ENCODE measurements at regions not wholly inside any gene's neighbourhood (a gene's known extent, or its start where the extent isn't known, plus 50 kb on each side); places are given as distances from the start of the nearest gene placed in this dataset.

- H2BK20ac ChIP-seq (ENCODE audit: low read length): no peak overlapping the region
- no peak overlapping the region for H2BK15ac ChIP-seq (ENCODE audit: low read length)
- H3K56ac ChIP-seq (replicated peaks; ENCODE audit: insufficient read length, low read depth, low read length): no peak overlapping the region
- no peak overlapping the region for H3K4ac ChIP-seq (replicated peaks; ENCODE audit: insufficient read length, low read depth, low read length)
- CTCF ChIA-PET (ENCODE audit: partially characterized antibody): no interaction called here
- H3K79me2 ChIP-seq (ENCODE audit: control insufficient read depth in 1 of 2, insufficient read depth in 2 of 2, low read length in 2 of 2): no peaks in the 10 kb centered on the region
- H2BK12ac ChIP-seq (ENCODE audit: low read depth, low read length): no peak overlapping the region
- H4K8ac ChIP-seq (ENCODE audit: extremely low read depth, insufficient read depth, low read length): no peak overlapping the region
- no peaks in the 10 kb centered on the region; a peak in 1 of 7 replicates for H3K4me1 ChIP-seq (replicated peaks in 1 of 4; ENCODE audit: control insufficient read depth in 3 of 4, insufficient read depth in 4 of 4, low read length in 3 of 4)
- no peak overlapping the region for H2BK120ac ChIP-seq (replicated peaks; ENCODE audit: low read depth, low read length)
- H3K14ac ChIP-seq (ENCODE audit: insufficient read length): no peak overlapping the region
- no peak overlapping the region for H3K18ac ChIP-seq (ENCODE audit: extremely low read depth, low read length)
- H3K79me1 ChIP-seq (ENCODE audit: low read depth, low read length): no peaks in the 10 kb centered on the region
- H3K4me3 ChIP-seq (ENCODE audit: extremely low read depth in 1 of 4, insufficient read depth in 2 of 4, low read depth in 3 of 4, low read length in 4 of 4): no peak overlapping the region
- no peak overlapping the region for H4K91ac ChIP-seq (replicated peaks; ENCODE audit: insufficient read length, low read length)
- H2AFZ ChIP-seq (ENCODE audit: low read length): no peak overlapping the region
- H3K9ac ChIP-seq (replicated peaks in 1 of 4; ENCODE audit: extremely low read depth in 1 of 4, low read depth in 3 of 4, low read length in 3 of 4): no peak overlapping the region
- H3K23ac ChIP-seq (ENCODE audit: insufficient read length): no peak overlapping the region
- H3K9me3 ChIP-seq (ENCODE audit: insufficient read depth in 2 of 2, low read depth in 1 of 2, low read length in 1 of 2): peaks cover 14 to 23% of the 10 kb centered on the region in 2 experiments
- no peaks in the 10 kb centered on the region for H3K36me3 ChIP-seq (ENCODE audit: control insufficient read depth in 2 of 4, insufficient read depth in 4 of 4, low read length in 3 of 4)
- H3K4me2 ChIP-seq (ENCODE audit: insufficient read depth in 1 of 2, low read depth in 2 of 2, low read length in 2 of 2): no peak overlapping the region
- no peak overlapping the region for H4K5ac ChIP-seq (ENCODE audit: insufficient read length, low read depth, low read length)
- H2AK5ac ChIP-seq (ENCODE audit: low read depth, low read length): no peak overlapping the region
- no peak overlapping the region for H3K27ac ChIP-seq (ENCODE audit: low read depth, low read length)
- no peak for TF ChIP-seq ASH2L (IDR thresholded peaks at IDR 0.05; ENCODE audit: low read length)
- TF ChIP-seq CHD2 (IDR thresholded peaks at IDR 0.05; ENCODE audit: low read length): no peak
- POLR2A ChIA-PET (ENCODE audit: partially characterized antibody): no interaction called here
- FAIRE-seq: no peak
- H3K27me3 ChIP-seq (replicated peaks in 1 of 4; ENCODE audit: control insufficient read depth in 3 of 4, extremely low read depth in 1 of 4, insufficient read depth in 3 of 4, low read length in 3 of 4): no peaks in the 10 kb centered on the region
- no peaks in the 10 kb centered on the region for H4K20me1 ChIP-seq (replicated peaks in 1 of 2; ENCODE audit: control insufficient read depth in 1 of 2, insufficient read depth in 2 of 2, low read length in 2 of 2)
- H3K23me2 ChIP-seq (ENCODE audit: low read depth, low read length): no peaks in the 10 kb centered on the region
- DNase-seq (ENCODE audit: low read depth in 1 of 2, low spot score in 2 of 2): no peak
- 95% methylated on average over 2 of the region's 2 CpGs; no CpG with 5 or more reads in 1 of the 2 experiments for WGBS, 2 experiments (ENCODE audit: extremely low coverage in 1 of 2, insufficient coverage in 1 of 2, insufficient read length in 1 of 2, insufficient replicate concordance in 2 of 2, low coverage in 1 of 2, low lambda C conversion rate in 2 of 2, missing lambda C conversion rate in 1 of 2)
- H2BK5ac ChIP-seq (ENCODE audit: low read depth, low read length): no peak overlapping the region
Observed at GRCh38 chr1:55569417-55569816, 354.3 kb upstream of the USP24 start.
